PC-3 (cell line): ENCODE measurements at regions not wholly inside any gene's neighbourhood (a gene's known extent, or its start where the extent isn't known, plus 50 kb on each side); places are given as distances from the start of the nearest gene placed in this dataset.

Experiments used
- ATAC-seq: fragments of 200-7000 bp; cut with Tn5 transposase; 2 replicates; pipeline ENCODE4 v1.9.1; 2020; ENCODE audit warnings: mild to moderate bottlenecking, moderate library complexity
- BruUV-seq: library from RNA; stranded (reverse); fragments of 400-500 nt; replicated peaks from 2 replicates; lab custom pipeline; 2021; lab: Mats Ljungman, UMichigan
- CTCF ChIA-PET: fragments of 300-600 bp; sonication (Branson Sonifier 250); formaldehyde crosslinking; loops from one replicate; lab custom pipeline; 2022; ENCODE audit warnings: antibody characterized with exemption; lab: Charles Lee
- POLR2A ChIA-PET: fragments of 300-600 bp; sonication (Branson Sonifier 250); formaldehyde crosslinking; loops from one replicate; lab custom pipeline; 2022; ENCODE audit warnings: antibody characterized with exemption; ENCODE audit not compliant: unreplicated experiment; lab: Charles Lee
- DNase-seq: peaks from one replicate; pipeline ENCODE4 v3.0.0-alpha.2; 2015
- H2AFZ ChIP-seq: fragments of 300-600 bp; sonication (generic); 2 replicates; pipeline ENCODE4 v1.6.0; 2016; ENCODE audit warnings: antibody characterized with exemption, low read length
- H3F3A ChIP-seq: fragments of 300-600 bp; sonication (generic); one replicate; pipeline ENCODE4 v1.6.0; 2017; ENCODE audit warnings: antibody characterized with exemption, low read length, control low read depth, mild to moderate bottlenecking; ENCODE audit not compliant: unreplicated experiment
- H3K27ac ChIP-seq: fragments of 300-600 bp; sonication (generic); 2 replicates; pipeline ENCODE4 v1.5.1; 2016; ENCODE audit warnings: mild to moderate bottlenecking, low read length
- H3K27me3 ChIP-seq: fragments of 300-600 bp; sonication (generic); 2 replicates; pipeline ENCODE4 v1.6.1; 2016; ENCODE audit warnings: low read length, mixed read lengths
- H3K36me3 ChIP-seq: fragments of 300-600 bp; sonication (generic); 2 replicates; pipeline ENCODE4 v1.6.1; 2016; ENCODE audit warnings: low read depth, mixed run types, low read length, mixed read lengths
- H3K4me1 ChIP-seq: fragments of 300-600 bp; sonication (generic); 2 replicates; pipeline ENCODE4 v1.5.1; 2016; ENCODE audit warnings: low read length; ENCODE audit not compliant: insufficient read depth
- H3K4me2 ChIP-seq: fragments of 300-600 bp; sonication (generic); 2 replicates; pipeline ENCODE4 v1.6.0; 2016; ENCODE audit warnings: low read length
- H3K4me3 ChIP-seq: fragments of 300-600 bp; sonication (generic); 2 replicates; pipeline ENCODE4 v1.5.1; 2016; ENCODE audit warnings: mild to moderate bottlenecking, low read length, mixed read lengths
- H3K79me2 ChIP-seq: fragments of 300-600 bp; sonication (generic); 2 replicates; pipeline ENCODE4 v1.6.1; 2017; ENCODE audit warnings: low read length, mixed read lengths
- H3K9ac ChIP-seq: fragments of 300-600 bp; sonication (generic); 2 replicates; pipeline ENCODE4 v1.6.0; 2016; ENCODE audit warnings: mild to moderate bottlenecking, low read length
- H3K9me2 ChIP-seq: fragments of 300-600 bp; sonication (generic); replicated peaks from 2 replicates; pipeline ENCODE4 v1.6.1; 2016; ENCODE audit warnings: mixed run types, low read length, mixed read lengths
- H3K9me3 ChIP-seq: fragments of 300-600 bp; sonication (generic); 2 replicates; pipeline ENCODE4 v1.6.1; 2016; ENCODE audit warnings: low read length, mixed read lengths
- H4K20me1 ChIP-seq: fragments of 300-600 bp; sonication (generic); 2 replicates; pipeline ENCODE4 v1.6.1; 2016; ENCODE audit warnings: low read length, mixed read lengths
- CTCF ChIP-seq: fragments of 300-600 bp; sonication (generic); conservative IDR thresholded peaks from 2 replicates; pipeline ENCODE4 v1.5.1; 2017; ENCODE audit warnings: antibody characterized with exemption, low read depth, mild to moderate bottlenecking, low read length
- EZH2 ChIP-seq: fragments of 300-600 bp; sonication (generic); IDR thresholded peaks from one replicate; pipeline ENCODE4 v1.6.1; 2017; ENCODE audit warnings: antibody characterized with exemption, mild to moderate bottlenecking, low read length; ENCODE audit not compliant: unreplicated experiment
- EZH2phosphoT487 ChIP-seq: fragments of 300-600 bp; sonication (generic); IDR thresholded peaks from 2 replicates; pipeline ENCODE4 v1.6.1; 2018; ENCODE audit warnings: mild to moderate bottlenecking, antibody characterized with exemption, low read length, borderline replicate concordance
- intact Hi-C: fragments of 100-400 bp; cut with micrococcal nuclease; formaldehyde crosslinking; loops from 2 replicates; pipeline ENCODE4 v1.9.0; 2023

DNA sequence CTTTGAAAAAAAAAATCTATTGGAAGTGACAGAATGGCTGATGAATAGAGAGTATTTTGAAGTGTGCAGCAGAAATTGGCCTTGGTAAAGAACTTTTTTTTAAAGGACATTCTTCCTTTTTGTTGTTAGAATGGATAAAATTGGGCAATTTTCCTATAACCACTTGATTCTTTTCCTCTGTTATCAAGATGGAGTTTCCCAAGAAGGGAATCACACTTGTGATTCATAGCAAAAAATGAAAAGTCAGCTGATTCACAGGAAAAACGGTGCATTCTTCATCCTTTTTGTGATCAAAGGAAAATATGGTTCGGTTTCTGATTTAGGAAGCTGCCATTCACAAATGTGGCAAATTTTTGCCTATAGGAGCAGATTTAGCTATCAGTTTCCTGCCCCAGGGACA, 486.8 kb downstream of the GBE1 start:
- no peaks in the 10 kb centered on the region for H3K27me3 ChIP-seq
- H3K9me2 ChIP-seq, result no peaks in the 10 kb centered on the region
- no peaks in the 10 kb centered on the region for H3F3A ChIP-seq
- intact Hi-C loops, result no loop called here
- H3K9me3 ChIP-seq, result no peaks in the 10 kb centered on the region
- H3K9ac ChIP-seq, result no peak overlapping the region
- DNase-seq (no peak), ATAC-seq (no peak)
- no peak for TF ChIP-seq EZH2phosphoT487
- no peak for TF ChIP-seq EZH2
- no peak for TF ChIP-seq CTCF
- no peaks in the 10 kb centered on the region for H3K79me2 ChIP-seq
- POLR2A ChIA-PET, result no interaction called here
- CTCF ChIA-PET, result no interaction called here
- no TSS peak for BruUV-seq
- no peak overlapping the region for H3K4me2 ChIP-seq
- no peak overlapping the region for H3K4me3 ChIP-seq
- no peaks in the 10 kb centered on the region for H3K36me3 ChIP-seq
- H4K20me1 ChIP-seq, result no peaks in the 10 kb centered on the region
- H3K4me1 ChIP-seq, result peaks cover 13% of the 10 kb centered on the region
- H3K27ac ChIP-seq, result no peak overlapping the region
- H2AFZ ChIP-seq, result no peak overlapping the region

GRCh38 chr3:81270603-81271379, 490.7 kb downstream of the GBE1 start:
- DNase-seq, result no peak
- intact Hi-C loops, result no loop called here

More at GRCh38 chr3:81270603-81271379, 490.7 kb downstream of the GBE1 start:
- Histone ChIP-seq H4K20me1 (no peaks in the 10 kb centered on the region), H3K36me3 (no peaks in the 10 kb centered on the region), H3K4me3 (no peak overlapping the region), H3K27me3 (no peaks in the 10 kb centered on the region), H3K9me2 (no peaks in the 10 kb centered on the region), H3K27ac (no peak overlapping the region), H3K9ac (no peak overlapping the region), H2AFZ (no peak overlapping the region), H3K4me1 (no peaks in the 10 kb centered on the region), H3K4me2 (no peak overlapping the region), H3K9me3 (no peaks in the 10 kb centered on the region), H3K79me2 (no peaks in the 10 kb centered on the region), H3F3A (no peaks in the 10 kb centered on the region)
- ATAC-seq, result no peak
- ChIA-PET CTCF (no interaction called here), POLR2A (no interaction called here)
- BruUV-seq, result no TSS peak
- TF ChIP-seq EZH2 (no peak), EZH2phosphoT487 (no peak), CTCF (no peak)
